IPS DF 6.9 (cell line): ENCODE measurements at regions not wholly inside any gene's neighbourhood (a gene's known extent, or its start where the extent isn't known, plus 50 kb on each side); places are given as distances from the start of the nearest gene placed in this dataset.

ENCODE experiments used
- DNase-seq: peaks from one replicate; pipeline ENCODE4 v3.0.0-alpha.2; 2013; ENCODE audit warnings: low read depth, low spot score
- H3K27ac ChIP-seq: one replicate; pipeline ENCODE4 v1.5.1; 2013; ENCODE audit warnings: low read length, control low read depth
- H3K27me3 ChIP-seq: 2 replicates; pipeline ENCODE4 v1.6.1; 2013; ENCODE audit warnings: mild to moderate bottlenecking, low read length; ENCODE audit not compliant: control insufficient read depth, insufficient read depth
- H3K36me3 ChIP-seq: 2 replicates; pipeline ENCODE4 v1.6.1; 2013; ENCODE audit warnings: low read length; ENCODE audit not compliant: control insufficient read depth, insufficient read depth
- H3K4me1 ChIP-seq: 2 replicates; pipeline ENCODE4 v1.6.1; 2013; ENCODE audit warnings: low read length; ENCODE audit not compliant: control insufficient read depth, insufficient read depth
- H3K4me3 ChIP-seq: 2 replicates; pipeline ENCODE4 v1.5.1; 2013; ENCODE audit warnings: mild to moderate bottlenecking, low read length
- H3K9me3 ChIP-seq: 2 replicates; pipeline ENCODE4 v1.6.1; 2013; ENCODE audit warnings: low read length, inconsistent platforms; ENCODE audit not compliant: control insufficient read depth, insufficient read depth
- WGBS: extraction: QIAGEN DNeasy Blood & Tissue Kit; methylation state at CpG from one replicate; pipeline ENCODE4 v1.1.7; 2013; ENCODE audit warnings: mixed read lengths, missing lambda C conversion rate; ENCODE audit not compliant: insufficient read length, insufficient coverage; 5-methylcytosine and 5-hydroxymethylcytosine counted together

DNA sequence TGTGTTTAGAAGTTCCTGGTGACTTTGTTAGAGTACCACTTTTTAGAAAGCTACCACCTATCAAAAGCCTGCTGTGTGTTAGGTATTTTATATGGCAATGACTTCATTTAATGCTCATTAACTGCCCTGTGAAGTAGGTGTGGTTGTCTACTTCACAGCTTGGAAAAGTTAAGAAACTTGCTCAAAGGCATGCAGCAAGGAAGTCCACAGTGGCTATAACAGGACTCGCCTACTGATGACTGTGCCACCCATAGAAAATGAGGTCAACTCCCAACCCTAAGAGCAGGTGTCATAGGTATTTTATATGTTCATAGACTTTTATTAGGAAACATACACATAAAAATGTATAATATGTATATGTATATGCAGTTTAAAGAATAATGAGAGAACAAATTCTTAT is 125.2 kb upstream of the PAX6 start:
- H3K36me3 ChIP-seq, result no peaks in the 10 kb centered on the region
- no CpG with 5 or more reads among the region's 1 CpG for WGBS
- no peak for DNase-seq
- H3K27ac ChIP-seq, result no peak overlapping the region
- no peaks in the 10 kb centered on the region for H3K9me3 ChIP-seq
- H3K4me3 ChIP-seq, result no peak overlapping the region
- no peaks in the 10 kb centered on the region for H3K4me1 ChIP-seq
- no peaks in the 10 kb centered on the region for H3K27me3 ChIP-seq

- Histone ChIP-seq H3K9me3 (no peaks in the 10 kb centered on the region), H3K27ac (no peak overlapping the region), H3K4me3 (no peak overlapping the region), H3K4me1 (no peaks in the 10 kb centered on the region), H3K36me3 (no peaks in the 10 kb centered on the region), H3K27me3 (no peaks in the 10 kb centered on the region)
- no peak for DNase-seq
- no CpG with 5 or more reads among the region's 9 CpGs for WGBS
Observed at GRCh38 chr11:31932879-31933278, 121.8 kb upstream of the PAX6 start.

GRCh38 chr11:31927982-31928381 is 116.9 kb upstream of the PAX6 start:
- no CpG with 5 or more reads among the region's 4 CpGs for WGBS
- H3K27me3 ChIP-seq, result no peaks in the 10 kb centered on the region
- no peak for DNase-seq

GRCh38 chr11:31926816-31927528 is 115.8 kb upstream of the PAX6 start:
- Histone ChIP-seq H3K36me3 (no peaks in the 10 kb centered on the region), H3K27ac (no peak overlapping the region), H3K4me1 (no peaks in the 10 kb centered on the region), H3K4me3 (no peak overlapping the region), H3K9me3 (no peaks in the 10 kb centered on the region; the same call in 1 of the 2 replicates), H3K27me3 (no peaks in the 10 kb centered on the region)
- DNase-seq, result no peak
- WGBS, result no CpG with 5 or more reads among the region's 3 CpGs

More at GRCh38 chr11:31927982-31928381, 116.9 kb upstream of the PAX6 start:
- H3K4me3 ChIP-seq, result no peak overlapping the region
- no peaks in the 10 kb centered on the region for H3K36me3 ChIP-seq
- H3K27ac ChIP-seq, result no peak overlapping the region
- no peaks in the 10 kb centered on the region for H3K4me1 ChIP-seq
- no peaks in the 10 kb centered on the region; the same call in 1 of the 2 replicates for H3K9me3 ChIP-seq

DNA sequence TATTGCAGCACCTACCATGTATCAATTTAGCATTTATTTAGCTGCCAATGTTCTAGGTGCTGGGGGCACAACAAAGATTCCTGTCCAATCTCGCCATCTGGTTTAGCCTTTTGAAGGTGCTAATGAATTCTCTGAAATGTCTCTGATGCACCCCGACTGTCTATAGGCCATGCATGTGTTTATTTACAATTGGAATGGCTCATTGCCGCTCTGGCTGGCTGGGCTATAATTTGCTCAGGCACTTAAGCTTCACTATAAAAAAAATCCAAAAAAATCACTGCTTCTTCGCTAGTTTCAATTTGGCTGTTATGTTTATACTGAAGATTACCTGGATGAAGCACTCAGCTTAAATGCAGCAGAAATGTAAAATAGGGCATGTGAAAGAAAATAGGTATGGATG is 115.0 kb upstream of the PAX6 start:
- H3K9me3 ChIP-seq, result no peaks in the 10 kb centered on the region; the same call in 1 of the 2 replicates
- no peaks in the 10 kb centered on the region for H3K4me1 ChIP-seq
- no peaks in the 10 kb centered on the region for H3K36me3 ChIP-seq
- H3K27ac ChIP-seq, result no peak overlapping the region
- H3K27me3 ChIP-seq, result no peaks in the 10 kb centered on the region
- no CpG with 5 or more reads among the region's 4 CpGs for WGBS
- no peak for DNase-seq
- H3K4me3 ChIP-seq, result no peak overlapping the region

- Histone ChIP-seq H3K4me1 (no peaks in the 10 kb centered on the region), H3K27ac (no peak overlapping the region), H3K9me3 (no peaks in the 10 kb centered on the region; the same call in 1 of the 2 replicates), H3K4me3 (no peak overlapping the region), H3K36me3 (no peaks in the 10 kb centered on the region), H3K27me3 (no peaks in the 10 kb centered on the region)
- no CpG with 5 or more reads among the region's 3 CpGs for WGBS
- no peak for DNase-seq
Observed at GRCh38 chr11:31922450-31922849, 111.3 kb upstream of the PAX6 start.

DNA sequence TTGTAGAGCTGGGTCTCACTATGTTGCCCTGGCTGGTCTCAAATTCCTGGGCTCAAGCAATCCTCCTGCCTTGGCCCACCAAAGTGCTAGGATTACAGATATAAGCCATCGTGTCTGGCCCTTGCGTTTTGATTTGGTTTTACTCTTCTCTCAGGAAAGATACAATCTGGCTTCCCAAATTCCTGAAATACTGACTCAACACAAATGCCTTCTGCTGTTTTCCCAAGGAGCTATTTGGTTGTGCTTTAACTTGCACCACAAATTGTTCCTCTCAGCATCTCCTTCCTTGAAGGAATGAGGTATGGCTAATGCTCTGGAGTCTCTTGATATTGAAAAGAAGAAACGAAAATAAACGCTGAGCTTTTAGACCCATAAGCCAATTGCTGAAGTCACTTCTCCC is 110.0 kb upstream of the PAX6 start:
- DNase-seq, result no peak
- Histone ChIP-seq H3K27ac (no peak overlapping the region), H3K9me3 (no peaks in the 10 kb centered on the region; the same call in 1 of the 2 replicates), H3K4me1 (no peaks in the 10 kb centered on the region), H3K4me3 (no peak overlapping the region), H3K27me3 (no peaks in the 10 kb centered on the region), H3K36me3 (no peaks in the 10 kb centered on the region)
- WGBS, result no CpG with 5 or more reads among the region's 4 CpGs

GRCh38 chr11:31919175-31919574 is 108.1 kb upstream of the PAX6 start:
- Histone ChIP-seq H3K4me3 (no peak overlapping the region), H3K27ac (no peak overlapping the region), H3K9me3 (no peaks in the 10 kb centered on the region; the same call in 1 of the 2 replicates), H3K36me3 (no peaks in the 10 kb centered on the region), H3K27me3 (no peaks in the 10 kb centered on the region), H3K4me1 (no peaks in the 10 kb centered on the region)
- 100% methylated on average over 1 of the region's 5 CpGs for WGBS
- DNase-seq, result no peak

DNA sequence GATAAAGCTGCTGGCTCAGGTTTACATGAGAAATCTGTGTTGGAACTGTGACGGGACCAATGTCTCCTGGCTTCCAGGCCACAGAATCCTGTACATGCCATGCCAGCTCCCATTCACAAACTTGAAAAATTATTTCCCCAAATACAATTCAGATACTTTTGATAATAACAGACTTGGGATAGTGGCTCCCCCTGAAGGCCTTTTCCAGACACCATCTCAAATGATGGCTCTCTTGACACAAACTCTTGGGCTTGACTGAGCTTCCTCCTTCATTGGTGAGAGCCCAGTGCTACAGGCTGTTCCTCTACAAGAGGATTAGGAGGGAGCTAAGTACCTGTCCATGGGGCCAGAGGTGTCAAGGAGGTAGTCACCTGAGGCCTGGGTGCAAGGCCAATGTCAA is 104.7 kb upstream of the PAX6 start:
- Histone ChIP-seq H3K27me3 (no peaks in the 10 kb centered on the region), H3K4me1 (no peaks in the 10 kb centered on the region), H3K4me3 (no peak overlapping the region), H3K36me3 (no peaks in the 10 kb centered on the region), H3K27ac (no peak overlapping the region), H3K9me3 (no peaks in the 10 kb centered on the region)
- no peak for DNase-seq
- no CpG with 5 or more reads among the region's 1 CpG for WGBS

DNA sequence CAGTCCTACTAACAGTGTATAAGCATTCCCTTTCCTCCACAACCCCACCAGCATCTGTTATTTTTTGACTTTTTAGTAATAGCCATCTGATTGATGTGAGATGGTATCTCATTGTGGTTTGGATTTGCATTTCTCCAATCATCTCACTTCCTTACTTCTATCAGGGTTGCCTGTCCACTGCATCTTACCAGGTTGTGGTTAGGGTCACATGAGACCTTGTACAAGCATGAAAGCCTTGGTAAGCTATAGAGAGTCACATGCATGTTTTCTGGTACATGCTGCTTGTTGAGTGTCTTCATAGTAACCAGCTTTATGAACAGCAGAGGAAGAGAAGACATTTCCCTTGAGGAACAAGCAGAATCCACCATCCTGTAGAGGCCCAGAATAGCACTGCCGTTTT is 102.9 kb upstream of the PAX6 start:
- DNase-seq, result no peak
- Histone ChIP-seq H3K4me3 (no peak overlapping the region), H3K36me3 (no peaks in the 10 kb centered on the region), H3K27ac (no peak overlapping the region), H3K9me3 (no peaks in the 10 kb centered on the region), H3K27me3 (no peaks in the 10 kb centered on the region), H3K4me1 (no peaks in the 10 kb centered on the region)
- no CpG with 5 or more reads among the region's 1 CpG for WGBS

DNA sequence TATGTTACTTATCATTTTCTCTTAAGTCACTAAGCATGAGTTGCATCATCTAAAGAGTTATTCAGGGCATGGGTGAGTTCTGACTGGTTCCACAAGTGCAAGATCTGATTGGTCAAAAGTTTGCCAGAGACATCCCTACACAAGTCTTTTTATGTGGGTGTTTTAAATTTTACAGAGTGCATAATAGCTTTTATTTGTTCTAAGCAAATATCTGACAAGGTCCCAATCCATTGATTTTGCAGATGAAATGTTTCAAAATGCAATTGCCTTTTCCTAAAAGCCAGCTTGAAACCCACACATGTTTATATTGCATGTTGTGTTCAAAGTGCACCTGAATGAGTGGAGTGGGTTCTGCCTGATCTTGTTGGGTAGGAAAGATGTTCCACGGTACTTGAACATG is 101.7 kb upstream of the PAX6 start:
- Histone ChIP-seq H3K4me1 (no peaks in the 10 kb centered on the region), H3K36me3 (no peaks in the 10 kb centered on the region), H3K4me3 (no peak overlapping the region), H3K27me3 (no peaks in the 10 kb centered on the region), H3K9me3 (no peaks in the 10 kb centered on the region), H3K27ac (no peak overlapping the region)
- WGBS, result no CpG with 5 or more reads among the region's 1 CpG
- DNase-seq, result no peak
